Fibroblast of gingiva (primary cell): ENCODE measurements at regions not wholly inside any gene's neighbourhood (a gene's known extent, or its start where the extent isn't known, plus 50 kb on each side); places are given as distances from the start of the nearest gene placed in this dataset.

Experiments
- DNase-seq: peaks from one replicate; pipeline ENCODE4 v3.0.0-alpha.2; 2011; ENCODE audit warnings: low read depth

GRCh38 chr1:5659606-5660005, 332.6 kb downstream of the NPHP4 start:
- DNase-seq = no peak

- no peak for DNase-seq
Observed at GRCh38 chr1:5658340-5659316, 333.6 kb downstream of the NPHP4 start.

- no peak for DNase-seq
Observed at GRCh38 chr1:5651964-5652821, 340.0 kb downstream of the NPHP4 start.

GRCh38 chr1:5651473-5651872, 340.8 kb downstream of the NPHP4 start:
- DNase-seq = no peak

- no peak for DNase-seq
Observed at GRCh38 chr1:5651027-5651410, 341.2 kb downstream of the NPHP4 start.

- DNase-seq = no peak
Observed at GRCh38 chr1:5650283-5651026, 341.8 kb downstream of the NPHP4 start.

- DNase-seq = no peak
Observed at GRCh38 chr1:5649795-5650194, 342.4 kb downstream of the NPHP4 start.

GRCh38 chr1:5649166-5649551, 343.1 kb downstream of the NPHP4 start:
- DNase-seq = no peak

- no peak for DNase-seq
Observed at GRCh38 chr1:5648410-5649165, 343.6 kb downstream of the NPHP4 start.

GRCh38 chr1:5647234-5647633, 345.0 kb downstream of the NPHP4 start:
- no peak for DNase-seq

- no peak for DNase-seq
Observed at GRCh38 chr1:5646486-5647149, 345.6 kb downstream of the NPHP4 start.

GRCh38 chr1:5645929-5646328, 346.3 kb downstream of the NPHP4 start:
- no peak for DNase-seq

GRCh38 chr1:5645135-5645399, 347.2 kb downstream of the NPHP4 start:
- no peak for DNase-seq

- DNase-seq = no peak
Observed at GRCh38 chr1:5644281-5645134, 347.7 kb downstream of the NPHP4 start.

GRCh38 chr1:5643360-5644107, 348.7 kb downstream of the NPHP4 start:
- DNase-seq = no peak

GRCh38 chr1:5640845-5641244, 351.4 kb downstream of the NPHP4 start:
- no peak for DNase-seq

- no peak for DNase-seq
Observed at GRCh38 chr1:5639106-5639722, 353.0 kb downstream of the NPHP4 start.

GRCh38 chr1:5638582-5638981, 353.6 kb downstream of the NPHP4 start:
- DNase-seq = no peak

GRCh38 chr1:5637171-5637570, 355.1 kb downstream of the NPHP4 start:
- DNase-seq = no peak
